ENCODE measurements at regions not wholly inside any gene's neighbourhood (a gene's known extent, or its start where the extent isn't known, plus 50 kb on each side); places are given as distances from the start of the nearest gene placed in this dataset.

DNA sequence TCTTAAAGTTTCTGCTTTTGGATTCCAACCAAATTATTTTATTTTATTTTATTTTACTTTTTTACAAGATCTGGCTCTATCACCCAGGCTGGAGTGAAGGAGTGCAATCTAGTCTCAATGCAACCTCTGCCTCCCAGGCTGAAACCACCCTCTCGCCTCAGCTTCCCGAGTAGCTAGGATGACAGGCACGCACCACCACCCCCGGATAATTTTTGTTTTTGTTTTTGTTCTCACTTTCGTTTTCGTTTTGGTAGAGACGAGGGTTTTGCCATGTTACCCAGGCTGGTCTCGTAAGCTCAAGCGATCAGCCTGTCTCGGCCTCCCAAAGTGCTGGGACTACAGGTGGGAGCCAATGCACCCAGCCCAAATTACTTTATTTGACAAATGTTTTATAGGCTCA is 219.8 kb downstream of the ETS1 start:
- TF ChIP-seq, protein P1, sequence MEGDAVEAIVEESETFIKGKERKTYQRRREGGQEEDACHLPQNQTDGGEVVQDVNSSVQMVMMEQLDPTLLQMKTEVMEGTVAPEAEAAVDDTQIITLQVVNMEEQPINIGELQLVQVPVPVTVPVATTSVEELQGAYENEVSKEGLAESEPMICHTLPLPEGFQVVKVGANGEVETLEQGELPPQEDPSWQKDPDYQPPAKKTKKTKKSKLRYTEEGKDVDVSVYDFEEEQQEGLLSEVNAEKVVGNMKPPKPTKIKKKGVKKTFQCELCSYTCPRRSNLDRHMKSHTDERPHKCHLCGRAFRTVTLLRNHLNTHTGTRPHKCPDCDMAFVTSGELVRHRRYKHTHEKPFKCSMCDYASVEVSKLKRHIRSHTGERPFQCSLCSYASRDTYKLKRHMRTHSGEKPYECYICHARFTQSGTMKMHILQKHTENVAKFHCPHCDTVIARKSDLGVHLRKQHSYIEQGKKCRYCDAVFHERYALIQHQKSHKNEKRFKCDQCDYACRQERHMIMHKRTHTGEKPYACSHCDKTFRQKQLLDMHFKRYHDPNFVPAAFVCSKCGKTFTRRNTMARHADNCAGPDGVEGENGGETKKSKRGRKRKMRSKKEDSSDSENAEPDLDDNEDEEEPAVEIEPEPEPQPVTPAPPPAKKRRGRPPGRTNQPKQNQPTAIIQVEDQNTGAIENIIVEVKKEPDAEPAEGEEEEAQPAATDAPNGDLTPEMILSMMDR (IDR thresholded peaks at IDR 0.05; ENCODE audit: control insufficient read depth, insufficient read depth, low read depth, low read length, missing control alignments): no peak
- DNase-seq (ENCODE audit: low read depth): no peak
- H3K4me3 ChIP-seq (ENCODE audit: control insufficient read depth, low read depth, low read length): no peak overlapping the region

DNA sequence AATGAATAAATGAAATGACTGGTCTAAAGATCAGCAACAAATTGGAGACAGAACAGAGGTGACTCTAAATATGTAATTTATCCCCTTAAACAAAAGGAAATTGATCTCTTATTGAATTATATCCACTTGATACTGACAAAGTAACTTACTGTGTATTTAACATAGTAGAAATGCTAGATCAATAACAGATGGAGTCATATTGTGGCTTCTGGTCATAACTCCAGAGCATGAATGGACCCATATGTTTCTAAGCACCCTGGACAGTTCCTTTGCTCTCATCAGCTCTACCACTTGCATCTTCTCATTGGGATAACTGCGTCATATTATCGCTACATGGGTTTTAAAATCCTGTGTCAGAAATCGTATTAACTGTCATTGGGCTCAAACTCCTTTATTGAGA is 222.3 kb downstream of the ETS1 start:
- DNase-seq (ENCODE audit: low read depth): peak; percentile 43
- H3K4me3 ChIP-seq (ENCODE audit: control insufficient read depth, low read depth, low read length): no peak overlapping the region
- TF ChIP-seq, protein P1 (IDR thresholded peaks at IDR 0.05; ENCODE audit: control insufficient read depth, insufficient read depth, low read depth, low read length, missing control alignments): no peak

DNA sequence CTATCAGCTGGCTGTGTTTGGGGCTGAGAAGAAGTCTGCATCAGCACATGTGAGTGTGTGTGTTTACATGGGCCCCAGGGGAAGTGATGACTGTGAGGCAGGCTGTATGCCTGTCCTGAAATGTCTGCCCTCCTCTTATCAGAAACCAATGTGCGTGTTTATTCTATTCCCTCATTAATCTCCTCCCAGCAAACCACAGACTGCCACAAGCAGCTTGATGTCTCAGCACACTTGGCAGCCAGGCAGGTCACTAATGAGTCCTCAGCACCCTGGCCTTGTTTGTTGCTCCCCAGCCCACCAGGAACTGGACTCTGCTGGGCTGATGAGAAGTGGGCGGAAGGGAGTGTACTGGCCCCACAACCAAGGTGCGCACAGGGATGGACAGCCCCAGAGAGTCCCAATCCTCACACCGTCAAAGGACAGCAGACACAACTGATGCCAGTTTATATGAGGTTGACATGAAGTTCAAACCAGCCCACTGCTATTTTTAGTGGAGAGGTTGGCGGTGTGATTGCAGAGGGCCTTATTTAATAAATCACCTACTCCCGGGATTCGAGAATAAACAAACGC is 225.8 kb downstream of the ETS1 start:
- DNase-seq (ENCODE audit: low read depth): peak; percentile 16
- H3K4me3 ChIP-seq (ENCODE audit: control insufficient read depth, low read depth, low read length): no peak overlapping the region
- TF ChIP-seq, protein P1 (IDR thresholded peaks at IDR 0.05; ENCODE audit: control insufficient read depth, insufficient read depth, low read depth, low read length, missing control alignments): no peak

DNA sequence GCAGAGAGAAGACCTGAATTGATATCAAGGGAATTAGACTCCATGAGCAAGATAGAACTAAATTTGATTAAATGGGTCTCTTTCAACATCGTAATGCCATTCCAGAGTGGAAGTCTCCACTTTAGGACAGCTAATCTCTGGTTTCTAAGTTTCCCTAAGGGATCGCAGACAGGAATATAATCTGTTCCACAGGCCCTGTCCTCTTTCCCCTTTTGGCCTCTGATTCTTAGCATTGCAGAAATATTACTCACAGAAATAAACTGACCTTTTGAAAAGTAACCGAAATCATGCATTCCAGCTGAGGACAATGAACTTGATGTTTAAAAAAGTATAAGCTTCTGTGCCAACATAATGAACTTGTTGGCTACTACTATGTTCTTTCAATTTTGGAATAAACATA is 227.8 kb downstream of the ETS1 start:
- DNase-seq (ENCODE audit: low read depth): no peak
- TF ChIP-seq, protein P1 (IDR thresholded peaks at IDR 0.05; ENCODE audit: control insufficient read depth, insufficient read depth, low read depth, low read length, missing control alignments): no peak
- no peak overlapping the region for H3K4me3 ChIP-seq (ENCODE audit: control insufficient read depth, low read depth, low read length)

DNA sequence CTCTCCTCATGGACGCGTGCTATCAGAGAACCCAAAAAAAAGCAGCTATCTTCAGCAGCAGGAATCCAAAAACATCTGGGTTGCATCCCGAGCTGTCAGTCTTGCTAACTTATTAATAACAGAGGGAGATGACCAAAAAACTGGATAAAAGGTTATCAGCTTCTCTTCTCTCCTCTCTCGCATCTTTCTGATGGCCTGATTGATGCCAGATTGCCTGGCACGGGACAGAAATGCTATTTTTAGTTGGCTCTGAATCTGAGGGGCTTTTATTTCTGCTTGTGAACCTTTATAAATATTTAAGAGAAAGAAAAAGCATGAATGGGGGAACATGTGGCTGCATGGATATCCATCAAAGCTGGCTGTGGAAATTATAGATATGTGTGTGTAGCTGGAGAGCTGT is 230.3 kb downstream of the ETS1 start:
- TF ChIP-seq, protein P1 (IDR thresholded peaks at IDR 0.05; ENCODE audit: control insufficient read depth, insufficient read depth, low read depth, low read length, missing control alignments): no peak
- DNase-seq (ENCODE audit: low read depth): no peak
- H3K4me3 ChIP-seq (ENCODE audit: control insufficient read depth, low read depth, low read length): no peak overlapping the region

DNA sequence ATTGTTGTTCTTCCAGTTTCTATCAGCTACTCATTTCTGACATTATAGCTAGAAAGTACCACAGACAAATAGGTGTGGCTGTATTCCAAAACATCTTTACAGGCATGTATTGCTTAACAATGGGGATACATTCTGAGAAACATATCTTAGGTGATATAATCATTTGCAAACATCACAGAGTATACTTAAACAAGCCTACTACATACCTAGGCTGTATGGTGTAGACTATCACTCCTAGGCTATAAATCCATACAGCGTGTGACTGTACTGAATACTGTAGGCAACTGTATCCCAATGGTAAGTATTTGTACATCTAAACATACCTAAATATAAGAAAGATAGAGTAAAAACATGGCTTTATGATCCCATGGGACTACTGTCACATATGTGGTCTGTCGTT is 231.8 kb downstream of the ETS1 start:
- no peak for DNase-seq (ENCODE audit: low read depth)
- TF ChIP-seq, protein P1 (IDR thresholded peaks at IDR 0.05; ENCODE audit: control insufficient read depth, insufficient read depth, low read depth, low read length, missing control alignments): no peak
- no peak overlapping the region for H3K4me3 ChIP-seq (ENCODE audit: control insufficient read depth, low read depth, low read length)

DNA sequence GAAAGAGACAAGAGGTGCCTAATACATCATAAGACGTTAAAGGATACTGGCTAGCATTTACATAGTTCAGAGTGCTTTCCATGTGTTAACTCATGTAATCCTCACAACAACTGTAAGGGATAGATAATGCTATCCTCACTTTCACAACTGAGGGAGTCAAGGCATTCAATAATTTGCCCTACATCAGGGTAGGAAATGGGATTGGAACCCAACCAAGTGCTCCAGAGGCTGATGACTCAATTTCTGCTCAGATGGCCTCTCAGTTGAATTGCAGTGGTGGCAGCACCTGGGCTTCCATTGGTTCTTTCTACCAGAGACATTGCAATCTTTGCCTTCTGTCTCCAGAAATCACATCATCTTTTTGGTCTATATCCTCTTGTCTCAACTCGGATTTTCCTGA is 232.9 kb downstream of the ETS1 start:
- no peak overlapping the region for H3K4me3 ChIP-seq (ENCODE audit: control insufficient read depth, low read depth, low read length)
- DNase-seq (ENCODE audit: low read depth): no peak
- TF ChIP-seq, protein P1 (IDR thresholded peaks at IDR 0.05; ENCODE audit: control insufficient read depth, insufficient read depth, low read depth, low read length, missing control alignments): no peak

All from AG09309 (cell line).